Putamen (tissue), 1 donor: ENCODE measurements at regions not wholly inside any gene's neighbourhood (a gene's known extent, or its start where the extent isn't known, plus 50 kb on each side); places are given as distances from the start of the nearest gene placed in this dataset.

Experiments used
- DNase-seq: peaks from one replicate; pipeline ENCODE4 v3.0.0-alpha.2; 2016; ENCODE audit warnings: low spot score

DNA sequence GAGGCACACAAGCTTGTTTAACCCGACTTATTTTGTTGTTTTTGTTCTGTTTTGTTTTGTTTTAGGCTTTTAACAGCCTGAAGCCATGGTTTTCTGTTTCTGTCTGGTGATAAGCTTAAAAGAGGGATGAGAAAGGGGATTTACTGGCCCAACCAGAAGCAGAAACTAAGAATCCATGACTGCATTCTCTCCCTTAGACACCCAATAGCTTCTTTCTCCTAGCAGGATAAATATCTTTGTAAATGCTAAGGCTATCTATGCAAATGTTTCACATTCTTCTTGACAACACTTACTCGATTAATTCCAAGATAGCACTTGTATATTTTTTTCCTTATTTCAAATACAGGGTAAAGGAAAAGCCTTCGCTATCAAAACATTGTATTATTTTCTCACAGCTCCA is 53.7 kb upstream of the SMAD1 start:
- DNase-seq = no peak

DNA sequence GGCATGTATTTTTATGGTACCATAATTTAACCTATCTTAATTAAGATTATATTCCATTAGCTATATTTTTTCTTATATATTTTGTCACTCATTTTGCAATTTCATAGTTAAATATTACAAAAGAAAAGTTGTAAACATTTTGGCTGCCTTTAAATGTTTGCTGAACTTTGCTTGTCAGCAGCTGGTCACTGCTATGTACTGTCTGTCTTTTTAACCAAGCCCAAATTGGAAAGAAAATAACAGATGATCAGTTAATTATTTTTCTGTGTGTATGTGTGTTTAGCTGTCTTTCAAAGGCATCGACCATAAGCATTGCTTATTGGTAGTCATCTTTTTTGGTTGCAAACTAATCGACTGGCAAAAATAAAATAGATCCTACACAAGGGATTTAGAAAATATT is 54.4 kb upstream of the SMAD1 start:
- no peak for DNase-seq

DNA sequence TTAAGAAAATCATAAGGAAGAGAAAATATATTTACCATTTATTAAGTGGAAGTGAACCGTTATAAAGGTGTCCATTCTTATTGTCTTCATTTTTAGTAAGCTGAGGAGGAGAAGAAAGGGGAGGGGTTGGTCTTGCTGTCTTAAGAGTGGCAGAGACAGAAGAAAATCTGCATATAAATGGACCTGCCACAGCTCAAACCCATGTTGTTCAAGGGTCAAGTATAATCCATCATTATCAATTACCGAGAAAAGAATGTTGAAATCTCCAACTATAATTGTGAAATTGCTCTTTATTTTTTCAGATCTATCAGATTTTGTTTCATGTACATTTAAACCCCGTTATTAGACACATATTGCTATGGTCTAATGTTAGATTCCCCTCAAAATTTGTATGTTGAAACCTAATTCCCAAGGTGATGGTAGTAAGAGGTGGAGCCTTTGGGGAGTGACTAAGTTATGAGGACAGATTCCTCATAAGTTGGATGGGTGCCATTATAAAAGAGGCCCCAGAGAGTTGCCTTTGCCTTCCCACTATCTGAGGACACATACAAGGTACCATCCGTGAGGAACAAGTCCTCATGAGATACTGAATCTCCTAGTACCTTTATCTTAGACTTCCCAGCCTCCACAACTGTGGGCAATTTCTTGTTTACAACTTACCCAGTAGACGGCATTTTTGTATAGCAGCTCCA is 58.5 kb upstream of the SMAD1 start:
- DNase-seq = no peak

DNA sequence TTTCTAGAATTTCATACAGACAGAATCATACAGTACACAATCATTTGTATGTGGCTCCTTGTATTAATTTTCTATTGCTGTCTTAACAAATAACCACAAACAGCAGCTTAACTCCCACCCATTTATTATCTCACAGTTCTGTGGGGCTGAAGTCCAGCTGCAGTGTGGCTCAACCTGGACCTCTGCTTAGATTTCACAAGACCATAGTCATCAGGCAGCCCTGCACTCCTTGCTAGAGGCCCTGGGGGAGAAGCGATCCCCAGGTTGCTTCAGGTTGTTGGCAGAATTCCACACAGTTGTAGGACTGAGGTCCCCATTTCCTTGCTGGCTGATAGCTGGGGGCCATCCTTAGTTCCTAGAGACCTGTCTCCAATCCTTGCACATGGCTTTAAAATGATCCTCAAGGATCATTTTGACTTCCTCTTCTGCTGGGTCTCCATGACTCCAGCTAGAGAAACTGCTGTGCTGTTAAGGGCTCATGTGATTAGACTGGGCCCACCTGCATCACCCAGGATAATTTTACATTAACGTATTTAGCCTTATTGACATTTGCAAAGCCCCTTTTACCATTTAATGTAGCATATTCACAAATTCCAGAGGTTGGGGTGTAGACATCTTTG is 60.9 kb upstream of the SMAD1 start:
- no peak for DNase-seq

DNA sequence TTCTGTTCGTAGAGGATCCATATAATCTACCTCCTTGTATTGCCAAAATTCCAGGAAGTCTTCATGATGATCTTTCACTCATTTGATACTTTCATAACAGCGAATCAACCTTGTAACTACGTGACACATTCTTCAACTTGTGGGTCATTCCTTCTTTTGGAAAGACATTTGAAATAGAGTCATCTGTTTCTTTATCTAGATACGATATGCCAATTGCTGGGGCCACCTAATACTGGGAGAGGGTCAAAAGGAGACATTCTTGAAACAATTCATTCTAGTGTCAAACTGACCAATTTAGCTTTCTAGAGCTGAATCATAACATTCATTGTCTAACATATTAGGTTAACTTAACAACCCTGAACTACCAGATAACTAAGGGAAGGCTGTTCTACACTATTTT is 62.9 kb upstream of the SMAD1 start:
- no peak for DNase-seq

DNA sequence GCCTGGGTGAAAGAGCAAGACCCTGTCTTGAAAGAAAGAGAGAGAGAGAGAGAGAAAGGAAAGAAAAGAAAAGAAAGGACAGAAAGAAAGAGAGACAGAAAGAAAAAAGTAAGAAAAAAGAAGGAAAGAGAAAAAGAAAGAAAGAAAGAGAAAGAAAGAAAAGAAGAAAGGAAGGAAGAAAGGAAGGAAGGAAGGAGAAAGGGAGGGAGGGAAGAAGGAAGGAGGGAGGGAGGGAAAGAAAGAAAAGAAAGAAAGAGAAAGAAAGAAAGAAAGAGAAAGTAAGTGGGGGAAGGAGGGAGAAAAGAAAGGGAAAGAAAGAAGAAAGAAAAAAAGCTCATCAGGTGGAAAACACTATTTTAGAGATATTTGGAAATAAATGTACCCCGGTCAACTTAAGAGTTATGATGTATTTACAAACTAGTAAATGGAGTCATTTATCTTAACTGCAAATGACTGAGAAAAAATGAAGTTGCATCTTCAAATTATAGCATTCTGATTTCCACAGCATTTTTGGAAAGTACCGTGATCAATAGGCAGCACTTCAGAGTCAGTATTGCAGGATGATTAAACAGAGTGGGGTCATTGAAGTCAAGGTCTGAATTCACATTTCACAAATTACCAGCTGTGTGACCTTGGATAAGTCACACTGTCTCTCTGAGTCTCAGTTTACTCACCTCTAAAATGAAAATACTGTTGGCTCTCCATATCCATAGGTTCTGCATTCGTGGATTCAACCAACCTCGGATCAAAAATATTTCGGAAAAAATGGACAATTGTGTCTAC is 64.1 kb upstream of the SMAD1 start:
- DNase-seq = no peak

DNA sequence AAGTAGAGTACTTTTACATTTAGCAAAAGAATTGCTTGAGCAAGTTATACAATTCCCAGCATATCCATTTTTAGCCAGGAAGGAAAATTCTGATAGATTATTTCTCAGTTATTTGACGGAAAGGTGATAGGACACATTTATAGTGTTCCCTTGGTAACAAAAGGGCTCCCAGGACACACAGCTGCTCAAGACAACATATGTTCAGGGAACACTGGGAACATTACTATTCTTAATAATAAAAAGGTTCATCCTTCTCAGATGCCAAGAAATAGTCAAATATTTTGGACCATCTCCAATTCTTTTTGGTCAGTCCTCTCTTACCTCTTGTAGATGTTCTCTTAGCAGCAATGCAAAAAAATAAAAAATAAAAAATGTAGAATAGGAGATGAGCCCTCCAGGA is 66.8 kb upstream of the SMAD1 start:
- DNase-seq = no peak

DNA sequence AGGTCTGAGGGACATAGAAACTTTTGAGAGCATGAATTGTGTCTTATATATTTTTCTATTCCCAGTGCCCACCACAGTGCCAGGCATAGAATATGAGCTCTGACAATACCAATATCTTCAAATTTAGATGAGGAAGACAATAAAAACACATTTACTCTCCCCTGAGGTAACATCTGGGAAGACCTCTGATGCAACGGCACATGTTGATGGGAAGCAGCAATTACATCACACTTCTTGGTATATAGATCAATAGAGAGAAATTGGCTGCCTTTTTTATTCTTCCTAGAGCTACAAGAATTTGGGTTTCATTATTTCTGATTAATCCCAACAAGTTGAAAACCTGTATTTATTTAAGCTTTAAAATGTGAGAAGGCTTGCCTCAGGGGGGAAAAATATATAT is 67.4 kb upstream of the SMAD1 start:
- DNase-seq = no peak

DNA sequence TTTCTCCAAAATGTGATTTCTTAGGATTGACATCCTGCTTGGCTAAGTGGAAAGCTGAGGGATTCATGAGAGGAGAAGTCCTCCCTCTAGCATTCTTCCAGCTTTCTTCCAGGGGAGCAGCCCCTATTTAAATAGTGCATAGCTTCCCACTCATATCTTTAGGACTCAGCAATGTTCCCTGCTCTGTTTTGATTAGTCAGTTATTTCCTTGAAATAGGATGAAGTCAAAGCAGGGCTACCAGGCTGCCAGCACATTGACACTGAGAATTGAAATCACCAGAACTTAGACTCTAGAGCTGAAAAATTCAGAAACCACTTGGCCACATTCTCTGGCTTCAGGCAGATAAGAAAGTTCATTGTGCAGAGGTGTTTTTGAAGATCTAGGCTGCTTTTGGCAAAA is 74.7 kb upstream of the SMAD1 start:
- no peak for DNase-seq

DNA sequence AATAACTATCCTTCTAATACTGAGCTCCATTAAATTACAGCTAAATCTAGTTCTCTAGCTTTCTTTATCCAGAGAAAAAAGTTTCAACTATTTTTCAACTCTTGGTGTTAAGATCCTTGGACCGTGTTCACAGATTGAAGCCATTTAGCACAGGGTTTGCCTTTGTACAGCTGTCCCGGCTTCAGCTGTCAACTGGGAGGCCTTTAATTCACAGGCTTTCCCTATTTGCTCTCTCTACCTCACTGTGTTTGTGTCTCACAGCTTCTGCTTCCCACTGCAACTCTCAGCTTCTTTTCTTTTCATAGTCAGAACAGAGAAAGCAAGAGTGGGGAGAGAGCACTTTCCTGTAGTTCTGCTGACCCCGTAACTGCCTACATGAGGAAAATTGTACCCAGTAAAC is 76.9 kb upstream of the SMAD1 start:
- no peak for DNase-seq

DNA sequence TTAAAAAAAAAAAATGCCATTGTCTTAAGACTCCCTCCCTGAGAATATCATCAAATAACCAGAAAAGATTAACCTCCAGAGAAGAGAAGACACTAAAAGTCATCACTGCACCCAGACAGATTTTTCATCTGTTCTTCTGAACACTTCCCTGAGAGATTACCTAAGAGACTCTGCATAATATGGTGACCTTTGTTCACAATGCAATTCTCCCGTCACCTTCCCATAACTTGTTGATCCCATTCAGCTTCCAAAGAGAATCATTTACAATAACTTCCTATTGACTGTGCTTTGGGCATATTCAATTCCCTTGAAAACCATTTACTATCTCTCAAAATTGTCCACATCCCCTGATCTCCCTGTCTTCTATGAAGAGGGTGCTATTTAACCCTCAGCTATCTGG is 85.1 kb upstream of the SMAD1 start:
- DNase-seq = no peak

DNA sequence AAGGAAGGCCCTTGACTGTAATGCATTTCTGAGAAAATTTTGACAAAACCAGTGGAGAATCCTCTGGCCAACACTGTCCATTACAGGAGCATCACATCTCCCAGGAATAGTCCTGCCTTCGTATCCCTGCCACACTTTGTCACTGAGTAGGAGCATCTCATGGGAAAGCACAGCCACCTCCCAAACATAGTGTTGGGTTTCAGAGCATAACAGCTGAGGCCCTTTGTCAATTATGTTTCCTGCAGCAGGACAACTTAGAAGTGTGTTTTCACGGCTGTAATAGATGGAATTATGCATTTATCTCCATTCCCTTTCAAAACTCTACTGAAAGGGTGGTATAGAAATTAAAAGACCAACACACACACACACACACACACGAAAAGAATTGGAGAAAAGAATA is 91.1 kb upstream of the SMAD1 start:
- no peak for DNase-seq

DNA sequence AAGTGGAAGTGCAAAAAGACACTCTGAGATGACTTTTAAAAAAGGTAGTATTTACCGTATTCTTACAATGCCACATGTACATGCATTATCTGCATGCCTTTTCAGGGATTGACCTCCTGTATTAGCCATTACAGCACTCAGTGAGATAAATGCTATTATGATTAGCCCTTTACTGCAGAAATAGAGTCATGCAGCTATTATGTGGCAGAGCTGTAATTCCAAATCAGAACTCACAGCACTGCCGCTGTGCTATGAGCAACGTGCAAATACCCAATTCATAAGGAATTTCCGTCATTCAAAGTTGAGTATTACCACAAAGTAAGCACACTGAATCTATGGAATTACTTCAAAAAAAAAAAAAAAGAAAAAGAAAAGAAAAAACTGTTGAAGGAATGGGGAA is 92.1 kb upstream of the SMAD1 start:
- DNase-seq = no peak

DNA sequence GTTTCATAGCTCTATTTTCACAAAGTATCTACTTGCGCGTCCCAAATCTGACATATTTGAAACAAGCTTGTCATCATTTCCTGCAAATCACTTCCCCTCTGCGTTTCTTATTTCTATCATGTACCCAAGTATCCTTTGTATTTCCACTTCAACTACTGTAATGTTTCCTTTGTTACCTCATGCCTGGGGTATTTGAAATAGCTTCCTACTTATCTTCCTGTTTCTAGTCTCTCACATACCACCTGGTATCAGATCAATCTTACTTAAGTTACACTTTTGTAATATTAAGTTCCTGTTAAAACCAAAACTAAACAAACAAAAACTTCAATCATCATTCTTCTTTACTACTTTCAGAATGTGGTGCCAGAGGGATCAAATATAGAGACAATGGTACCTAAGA is 93.6 kb upstream of the SMAD1 start:
- DNase-seq = no peak

DNA sequence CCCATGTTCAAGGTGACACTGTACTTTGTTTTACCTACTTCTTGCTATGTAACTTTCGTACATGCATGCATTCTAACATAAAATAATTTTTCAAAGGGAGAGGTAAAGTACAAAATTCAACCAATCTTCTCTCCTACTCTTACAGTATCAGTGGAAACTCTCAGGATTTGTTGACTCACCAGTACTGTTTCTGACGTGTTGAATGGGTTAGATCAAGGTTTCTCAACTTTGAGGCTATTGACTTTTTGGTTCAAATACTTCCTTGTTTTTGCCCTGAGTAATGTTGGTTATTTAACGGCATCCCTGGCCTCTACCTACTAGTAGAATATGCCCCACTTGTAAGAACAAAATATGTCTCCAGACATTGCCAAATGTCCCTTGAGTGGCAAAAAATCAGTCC is 94.6 kb upstream of the SMAD1 start:
- no peak for DNase-seq

DNA sequence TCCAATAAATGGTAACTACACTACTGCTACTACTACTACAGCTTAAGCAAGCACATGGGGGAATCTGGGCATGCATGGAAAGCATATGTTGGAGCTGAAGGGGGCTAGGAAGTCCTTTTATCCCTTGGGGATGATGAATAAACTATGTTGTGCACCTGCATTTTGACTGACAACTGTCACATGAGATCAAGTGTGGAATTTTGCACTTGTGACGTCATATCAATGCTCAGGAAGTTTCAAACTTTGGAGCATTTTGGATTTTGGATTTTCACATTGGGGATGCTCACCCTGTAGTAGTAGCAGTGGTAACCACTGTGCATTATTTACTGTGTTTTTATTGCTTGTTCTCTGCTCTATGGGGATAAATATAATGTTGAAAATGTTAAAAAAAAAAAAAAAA is 100.5 kb upstream of the SMAD1 start:
- no peak for DNase-seq

DNA sequence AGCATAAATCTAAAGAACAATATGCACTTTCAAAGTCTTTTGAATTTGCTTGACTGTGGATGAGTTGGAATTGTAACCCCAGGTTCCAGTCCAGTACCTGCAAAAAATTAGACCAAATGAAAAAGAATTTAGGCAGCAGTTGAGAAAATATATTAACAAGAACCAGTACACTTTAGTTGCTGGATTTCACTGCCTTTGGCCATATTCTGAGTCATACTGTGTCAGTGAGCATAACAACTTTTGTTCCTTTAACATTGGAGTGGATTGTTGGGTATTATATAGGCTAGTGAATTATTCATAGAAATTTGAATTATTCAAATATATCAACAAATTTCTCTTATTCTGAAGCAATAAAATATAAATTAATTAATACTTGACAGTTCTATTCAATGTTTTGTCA is 101.5 kb upstream of the SMAD1 start:
- DNase-seq = no peak

DNA sequence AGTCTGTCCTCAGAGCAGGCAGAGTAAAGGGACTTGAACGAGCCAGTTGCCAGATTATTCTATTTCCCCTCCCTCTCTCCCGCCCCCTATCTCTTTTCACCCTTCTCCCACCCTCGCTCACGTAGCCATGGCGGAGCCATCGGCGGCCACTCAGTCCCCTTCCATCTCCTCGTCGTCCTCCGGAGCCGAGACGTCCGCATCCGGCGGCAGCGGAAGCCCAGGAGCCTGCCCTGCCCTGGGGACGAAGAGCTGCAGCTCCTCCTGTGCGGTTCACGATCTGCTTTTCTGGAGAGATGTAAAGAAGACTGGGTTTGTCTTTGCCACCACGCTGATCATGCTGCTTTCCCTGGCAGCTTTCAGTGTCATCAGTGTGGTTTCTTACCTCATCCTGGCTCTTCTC is 106.2 kb upstream of the SMAD1 start:
- DNase-seq = no peak

DNA sequence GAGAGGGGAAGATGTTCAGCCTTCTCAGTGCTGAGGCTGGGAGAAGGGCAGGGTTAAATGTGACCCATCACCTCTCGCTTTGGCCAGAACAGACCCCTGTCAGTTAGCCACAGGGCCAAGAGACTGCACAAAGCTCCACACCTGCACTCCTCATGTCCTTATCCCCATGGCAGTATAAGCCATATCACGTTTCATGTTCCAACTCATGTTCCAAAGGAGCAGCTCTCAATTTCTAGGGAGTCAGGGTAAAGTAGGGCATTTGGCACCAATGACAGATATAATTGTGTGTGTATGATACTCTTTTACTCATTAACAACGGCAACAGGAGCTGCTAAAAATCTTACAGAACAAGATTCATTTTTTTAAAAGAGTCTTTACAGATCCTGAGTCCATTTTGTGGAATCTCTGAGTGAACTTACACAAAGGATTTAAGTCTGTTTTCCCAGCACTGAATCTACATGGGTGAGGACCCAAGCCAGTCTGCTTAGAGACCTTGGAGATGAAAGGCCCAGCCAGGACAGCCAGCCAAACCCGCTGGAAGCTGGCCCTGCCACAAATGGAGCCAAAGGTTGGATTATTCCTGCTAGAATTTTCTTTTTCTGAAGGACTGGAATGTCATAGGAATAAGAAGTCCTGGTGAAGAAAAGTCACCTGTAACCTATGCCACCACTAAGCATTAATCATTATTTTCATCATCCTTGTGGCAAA is 129.1 kb upstream of the SMAD1 start:
- peak; percentile 42 for DNase-seq

DNA sequence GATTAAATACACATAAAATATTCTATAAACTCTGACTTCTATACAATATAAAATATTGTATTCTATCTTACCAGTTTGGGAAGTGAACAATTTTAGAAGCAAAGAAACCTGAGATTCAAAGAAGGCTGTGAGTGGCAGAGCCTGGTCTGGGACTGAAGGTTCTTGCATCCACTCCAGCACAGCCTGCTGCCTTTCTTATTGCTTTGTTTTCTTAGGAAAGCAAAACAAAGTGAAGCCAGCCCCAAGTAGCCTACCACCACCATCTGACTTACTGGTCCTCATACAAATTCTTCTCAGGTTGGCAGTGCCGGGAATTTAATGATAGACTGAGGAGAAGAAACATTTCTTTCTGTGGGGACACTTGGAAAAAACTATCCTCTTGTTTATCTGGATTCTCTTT is 129.7 kb upstream of the SMAD1 start:
- peak; percentile 22 for DNase-seq

DNA sequence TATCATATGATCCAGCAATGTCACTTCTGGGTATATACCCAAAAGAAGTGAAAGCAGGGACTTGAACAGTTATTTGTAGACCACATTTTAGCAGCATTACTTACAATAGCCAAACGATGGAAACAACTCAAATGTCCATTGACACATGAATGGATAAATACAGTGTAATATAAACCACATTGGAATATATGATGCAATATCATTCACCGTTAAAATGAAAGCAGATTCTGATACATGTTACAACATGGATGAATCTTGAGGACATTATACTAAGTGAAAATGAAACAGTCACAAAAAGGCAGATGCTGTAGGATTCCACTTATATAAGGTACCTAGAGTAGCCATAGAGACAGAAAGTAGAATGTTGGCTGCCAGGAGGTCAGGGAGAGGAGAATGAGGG is 130.5 kb upstream of the SMAD1 start:
- DNase-seq = no peak

DNA sequence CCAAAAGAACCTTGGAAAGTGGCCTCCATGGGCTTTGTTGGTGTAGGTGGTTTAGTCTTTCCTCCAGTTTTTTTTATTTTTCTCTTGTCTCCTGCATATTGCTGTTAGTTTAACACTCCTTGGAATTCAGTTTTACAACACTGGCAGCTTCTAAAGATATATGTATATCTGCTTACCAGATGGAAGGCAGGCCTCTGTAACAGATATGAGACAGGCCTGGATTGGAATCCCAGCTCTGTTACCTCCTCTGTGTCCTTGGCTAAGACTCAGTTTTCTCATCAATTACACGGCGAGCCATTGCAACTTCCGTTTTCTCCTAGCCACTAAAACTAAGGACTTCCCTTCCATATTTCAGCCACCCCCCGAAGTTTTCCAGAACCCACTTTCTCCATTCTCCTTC is 133.4 kb upstream of the SMAD1 start:
- no peak for DNase-seq

DNA sequence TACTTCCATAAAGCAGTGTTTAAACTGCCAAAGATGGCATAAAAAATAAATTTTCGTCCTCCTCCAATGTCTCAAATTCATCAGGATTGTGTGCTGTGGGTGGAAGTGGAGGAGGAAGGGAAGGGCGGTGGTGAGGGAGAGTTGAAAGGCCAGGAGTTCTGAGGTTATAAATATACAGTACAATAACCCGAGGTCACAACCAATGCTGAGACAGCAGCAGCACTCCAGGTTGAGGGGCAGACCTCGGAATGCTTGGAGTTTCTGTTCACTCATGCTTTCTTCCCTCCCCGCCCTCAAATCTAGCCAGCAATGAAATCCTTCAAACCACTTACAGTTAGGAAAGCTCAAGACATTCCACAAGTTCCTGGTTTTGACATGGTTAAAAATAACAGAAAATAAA is 134.0 kb upstream of the SMAD1 start:
- DNase-seq = peak; percentile 62
